Lung (tissue), 11 donors: ENCODE measurements at regions not wholly inside any gene's neighbourhood (a gene's known extent, or its start where the extent isn't known, plus 50 kb on each side); places are given as distances from the start of the nearest gene placed in this dataset.

Source experiments
- ATAC-seq: fragments of 200-7000 bp; cut with Tn5 transposase; one replicate; pipeline ENCODE4 v1.9.1; 2020; ENCODE audit warnings: moderate number of reproducible peaks; ENCODE audit not compliant: insufficient read depth, low FRiP score
- DNase-seq, 3 donors: peaks; one replicate each; pipeline ENCODE4 v3.0.0-alpha.2; 2013 to 2017
- H3K27ac ChIP-seq, 2 donors: one replicate each; pipeline ENCODE4 v1.5.1; 2013; ENCODE audit warnings: mild to moderate bottlenecking in 2 of 2, moderate library complexity in 2 of 2, control low read depth in 1 of 2, inconsistent platforms in 1 of 2, low read depth in 1 of 2, low read length in 1 of 2
- H3K27me3 ChIP-seq, 3 donors: one replicate each; pipeline ENCODE4 v1.5.1; 2013; ENCODE audit warnings: low read length in 2 of 3; ENCODE audit not compliant: control insufficient read depth in 3 of 3, insufficient read depth in 3 of 3
- H3K36me3 ChIP-seq, 4 donors: one replicate each; pipeline ENCODE4 v1.5.1; 2013; ENCODE audit warnings: low read length in 4 of 4, mild to moderate bottlenecking in 1 of 4, moderate library complexity in 1 of 4; ENCODE audit not compliant: control insufficient read depth in 4 of 4, insufficient read depth in 4 of 4
- H3K4me1 ChIP-seq, 5 donors: one replicate each; pipeline ENCODE4 v1.5.1; 2013; ENCODE audit warnings: low read length in 5 of 5, mild to moderate bottlenecking in 2 of 5, moderate library complexity in 1 of 5; ENCODE audit not compliant: control insufficient read depth in 5 of 5, insufficient read depth in 5 of 5
- H3K4me3 ChIP-seq: one replicate; pipeline ENCODE4 v1.5.1; 2013; ENCODE audit warnings: mild to moderate bottlenecking, control low read depth, moderate library complexity
- H3K9ac ChIP-seq, 2 donors: one replicate each; pipeline ENCODE4 v1.5.1; 2013; ENCODE audit warnings: low read length in 2 of 2, control low read depth in 1 of 2; ENCODE audit not compliant: insufficient read depth in 1 of 2
- H3K9me3 ChIP-seq, 4 donors: one replicate each; pipeline ENCODE4 v1.5.1; 2013; ENCODE audit warnings: low read length in 3 of 4, mild to moderate bottlenecking in 1 of 4, moderate library complexity in 1 of 4; ENCODE audit not compliant: control insufficient read depth in 4 of 4, insufficient read depth in 3 of 4
- CTCF ChIP-seq: IDR thresholded peaks from 2 replicates; pipeline ENCODE4 v1.5.1; 2012; ENCODE audit warnings: mild to moderate bottlenecking; ENCODE audit errors: control extremely low read depth, extremely low read depth
- WGBS, 2 donors: extraction: QIAGEN DNeasy Blood & Tissue Kit; methylation state at CpG; one replicate each; pipeline ENCODE4 v1.1.7; 2013; 5-methylcytosine and 5-hydroxymethylcytosine counted together
- donor health status: control.
- donor health status: control.
- donor health status: Bipolar disorder and iron deficiency.
- donor health status: healthy.
- donor health status: DM: yes; HTN: yes; CAD: no.

- Histone ChIP-seq H3K27me3 (no peaks in the 10 kb centered on the region), H3K36me3 (no peaks in the 10 kb centered on the region), H3K9ac (no peak overlapping the region), H3K4me1 (no peaks in the 10 kb centered on the region), H3K4me3 (no peak overlapping the region), H3K9me3 (no peaks in the 10 kb centered on the region), H3K27ac (no peak overlapping the region)
- DNase-seq (no peak), ATAC-seq (no peak)
- WGBS, 2 donors, result 85 to 92% methylated on average over 10 of the region's 10 CpGs
- TF ChIP-seq CTCF, result no peak
Observed at GRCh38 chr14:42535397-42535796, 928.7 kb downstream of the LRFN5 start.

- Histone ChIP-seq H3K4me1 (no peaks in the 10 kb centered on the region), H3K9me3 (no peaks in the 10 kb centered on the region), H3K9ac (no peak overlapping the region), H3K27ac (no peak overlapping the region), H3K27me3 (no peaks in the 10 kb centered on the region), H3K36me3 (no peaks in the 10 kb centered on the region), H3K4me3 (no peak overlapping the region)
- no peak for DNase-seq
- no peak for TF ChIP-seq CTCF
- 79 to 91% methylated on average over 1 of the region's 1 CpG for WGBS, 2 donors
- ATAC-seq, result no peak
Observed at GRCh38 chr14:42533476-42533875, 926.8 kb downstream of the LRFN5 start.

- Histone ChIP-seq H3K9ac (no peak overlapping the region), H3K4me3 (no peak overlapping the region), H3K9me3 (no peaks in the 10 kb centered on the region), H3K36me3 (no peaks in the 10 kb centered on the region), H3K27ac (no peak overlapping the region), H3K27me3 (no peaks in the 10 kb centered on the region), H3K4me1 (no peaks in the 10 kb centered on the region)
- no peak for ATAC-seq
- DNase-seq, result no peak
- WGBS, 2 donors, result 85 to 90% methylated on average over 2 of the region's 2 CpGs
- TF ChIP-seq CTCF, result no peak
Observed at GRCh38 chr14:42532194-42532593, 925.5 kb downstream of the LRFN5 start.

- no peaks in the 10 kb centered on the region for H3K36me3 ChIP-seq
- H3K27me3 ChIP-seq, result no peaks in the 10 kb centered on the region
- DNase-seq (no peak), ATAC-seq (no peak)
- H3K27ac ChIP-seq, result no peak overlapping the region
- peaks cover 0 to 6% (median 0%) of the 10 kb centered on the region in 5 donors for H3K4me1 ChIP-seq
- H3K9ac ChIP-seq, result no peak overlapping the region
- H3K4me3 ChIP-seq, result no peak overlapping the region
- no peak for TF ChIP-seq CTCF
- H3K9me3 ChIP-seq, result no peaks in the 10 kb centered on the region
- WGBS, 2 donors, result 90 to 93% methylated on average over 2 of the region's 2 CpGs
Observed at GRCh38 chr14:42527141-42527540, 920.5 kb downstream of the LRFN5 start.
